K562 (cell line): ENCODE measurements at regions not wholly inside any gene's neighbourhood (a gene's known extent, or its start where the extent isn't known, plus 50 kb on each side); places are given as distances from the start of the nearest gene placed in this dataset.

Experiments
- ATAC-seq: fragments of 200-7000 bp; cut with Tn5 transposase; 3 replicates; pipeline ENCODE4 v1.9.1; 2020; ENCODE audit warnings: moderate library complexity
- BruUV-seq: library from RNA; stranded (reverse); fragments of 400-500 nt; replicated peaks from 2 replicates; lab custom pipeline; 2021; lab: Mats Ljungman, UMichigan
- CTCF ChIA-PET: fragments of 300-600 bp; formaldehyde crosslinking; extraction: SDS; loops from one replicate; lab custom pipeline; 2021; ENCODE audit warnings: low intra/inter-chr PET ratio; lab: Yijun Ruan, JAX
- POLR2A ChIA-PET: fragments of 300-600, 350-650 bp; sonication (Branson Sonifier 250); formaldehyde crosslinking; extraction: SDS; loops from one replicate; lab custom pipeline; 2021; ENCODE audit warnings: antibody characterized with exemption, inconsistent platforms; lab: Yijun Ruan, JAX
- DNase-seq, 4 experiments: peaks; one replicate each; pipeline versions ENCODE4 v3.0.0 to v3.0.0-alpha.2; 2011 to 2018; ENCODE audit warnings: low spot score in 3 of 4, mixed read lengths in 3 of 4; ENCODE audit errors: extremely low read depth in 1 of 4
- FAIRE-seq: peaks from 2 replicates; lab custom pipeline; 2011; peaks lifted over from hg19 to GRCh38; lab: Jason Lieb, UNC
- H2AFZ ChIP-seq: 2 replicates; pipeline ENCODE4 v1.6.0; 2011; ENCODE audit warnings: low read depth, low read length, control low read depth, inconsistent platforms
- H3K27ac ChIP-seq: fragments of 200-600 bp; 3 replicates; pipeline ENCODE4 v1.8.0; 2011; ENCODE audit warnings: low read depth, mild to moderate bottlenecking, control low read depth, inconsistent platforms, low read length, moderate library complexity, mixed read lengths; ENCODE audit errors: extremely low read depth
- H3K27me3 ChIP-seq, 2 experiments: fragments of 300-600 bp in 1 of 2; 2 replicates in 1 of 2; 3 replicates in 1 of 2; pipeline versions ENCODE4 v1.6.0 to v1.8.0; 2011; ENCODE audit warnings: inconsistent platforms in 2 of 2, low read length in 2 of 2, mild to moderate bottlenecking in 1 of 2, mixed read lengths in 1 of 2, moderate library complexity in 1 of 2; ENCODE audit not compliant: control insufficient read depth in 2 of 2, insufficient read depth in 2 of 2
- H3K36me3 ChIP-seq: fragments of 300-600 bp; 3 replicates; pipeline ENCODE4 v1.8.0; 2011; ENCODE audit warnings: mild to moderate bottlenecking, low read length, inconsistent platforms; ENCODE audit not compliant: control insufficient read depth, insufficient read depth
- H3K4me1 ChIP-seq, 2 experiments: fragments of 200-600 bp in 1 of 2; replicated peaks in 1 of 2; 2 replicates in 1 of 2; 3 replicates in 1 of 2; pipeline versions ENCODE4 v1.5.1 to v1.8.0; 2011; ENCODE audit warnings: inconsistent platforms in 2 of 2, low read length in 2 of 2, mild to moderate bottlenecking in 1 of 2, mixed read lengths in 1 of 2, moderate library complexity in 1 of 2; ENCODE audit not compliant: control insufficient read depth in 2 of 2, insufficient read depth in 2 of 2
- H3K4me2 ChIP-seq: 2 replicates; pipeline ENCODE4 v1.6.1; 2011; ENCODE audit warnings: low read length, control low read depth, inconsistent platforms, mixed read lengths; ENCODE audit not compliant: insufficient read depth
- H3K4me3 ChIP-seq: fragments of 200-600 bp; sonication (generic), shearing (Covaris generic); 2 replicates; pipeline ENCODE4 v1.5.1; 2016; ENCODE audit warnings: control low read depth, inconsistent platforms
- H3K79me2 ChIP-seq: fragments of 200-600 bp; 3 replicates; pipeline ENCODE4 v1.8.0; 2011; ENCODE audit warnings: low read length, inconsistent platforms; ENCODE audit not compliant: control insufficient read depth, insufficient read depth
- H3K9ac ChIP-seq, 2 experiments: 2 replicates each; pipeline versions ENCODE4 v1.6.0 to v1.6.1; 2011; ENCODE audit warnings: low read depth in 2 of 2, low read length in 2 of 2, control low read depth in 1 of 2, inconsistent platforms in 1 of 2, mild to moderate bottlenecking in 1 of 2, mixed read lengths in 1 of 2; ENCODE audit not compliant: insufficient read depth in 1 of 2
- H3K9me1 ChIP-seq: one replicate; pipeline ENCODE4 v1.6.0; 2011; ENCODE audit warnings: inconsistent platforms, mild to moderate bottlenecking, low read length, moderate library complexity; ENCODE audit not compliant: control insufficient read depth, insufficient read depth
- H3K9me3 ChIP-seq: replicated peaks from 2 replicates; pipeline ENCODE4 v1.5.1; 2011; ENCODE audit warnings: low read depth, low read length, inconsistent platforms; ENCODE audit not compliant: control insufficient read depth, insufficient read depth
- H4K20me1 ChIP-seq: replicated peaks from 2 replicates; pipeline ENCODE4 v1.6.1; 2011; ENCODE audit warnings: low read length, inconsistent platforms, mixed read lengths; ENCODE audit not compliant: control insufficient read depth, insufficient read depth
- NBN ChIP-seq: fragments of 450-650 bp; IDR thresholded peaks from 2 replicates; pipeline ENCODE4 v1.6.1; 2016; ENCODE audit warnings: low read depth, mild to moderate bottlenecking
- NR2C1 ChIP-seq, 2 experiments: fragments of 450-650 bp; IDR thresholded peaks; 2 replicates each; pipeline ENCODE4 v1.6.1; 2017; ENCODE audit warnings: mild to moderate bottlenecking in 2 of 2, antibody characterized with exemption in 1 of 2, inconsistent platforms in 1 of 2, missing compliant biosample characterization in 1 of 2, missing genetic modification characterization in 1 of 2
- WGBS: fragments of 100-300 bp; shearing (Covaris generic); methylation state at CpG from one replicate; pipeline ENCODE4 v1.1.6; 2016; ENCODE audit warnings: low coverage, mixed read lengths; ENCODE audit not compliant: insufficient coverage; ENCODE audit errors: missing lambda C conversion rate; 5-methylcytosine and 5-hydroxymethylcytosine counted together
- in situ Hi-C: fragments of 300-500 bp; cut with MboI; formaldehyde crosslinking; loops from 4 replicates; pipeline ENCODE4 v1.15.0; 2018; ENCODE audit warnings: inconsistent platforms, mixed read lengths
- intact Hi-C: fragments of 100-400 bp; cut with micrococcal nuclease; formaldehyde crosslinking; loops from 2 replicates; pipeline ENCODE4 v1.14.2; 2022
- TF ChIP-seq, protein P1 (sequence below), 2 experiments: fragments of 450-650 bp in 1 of 2; IDR thresholded peaks; 2 replicates each; pipeline ENCODE4 v1.6.1; 2011 to 2017; ENCODE audit warnings: low read depth in 2 of 2, antibody characterized with exemption in 1 of 2, borderline replicate concordance in 1 of 2, low read length in 1 of 2, mild to moderate bottlenecking in 1 of 2, mixed read lengths in 1 of 2; ENCODE audit not compliant: control insufficient read depth in 1 of 2
- TF ChIP-seq, protein P2 (sequence below): fragments of 450-650 bp; IDR thresholded peaks from 2 replicates; pipeline ENCODE4 v1.6.1; 2016; ENCODE audit warnings: low read depth
- TF ChIP-seq, protein P3 (sequence below): fragments of 250-450 bp; sonication (Bioruptor Pico); IDR thresholded peaks from 2 replicates; pipeline ENCODE4 v1.9.0; 2021; ENCODE audit warnings: mild to moderate bottlenecking

DNA sequence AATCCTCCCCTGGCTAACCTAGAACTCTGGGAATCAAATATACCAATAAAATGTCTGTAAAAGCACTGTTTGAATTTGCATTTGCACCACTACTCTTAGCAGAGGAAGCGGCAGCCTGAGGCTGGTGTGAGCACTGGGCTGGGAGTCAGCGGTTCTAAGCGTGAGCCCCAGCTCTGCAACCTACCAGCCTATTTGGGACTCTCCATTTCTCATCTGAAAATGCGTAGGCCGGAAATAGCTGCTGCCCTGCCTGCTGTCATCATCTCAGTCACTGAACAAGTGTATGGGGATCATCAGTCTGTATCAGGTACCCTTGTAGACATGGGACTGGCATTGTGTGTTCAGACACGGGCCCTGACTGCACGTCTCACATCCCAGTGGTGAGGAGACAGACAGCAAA lies 194.3 kb downstream of the ANKRD30B start:
- H3K4me3 ChIP-seq, result no peak overlapping the region
- H3K9me3 ChIP-seq, result no peaks in the 10 kb centered on the region
- BruUV-seq, result no TSS peak
- POLR2A ChIA-PET, result no interaction called here
- intact Hi-C loops, result no loop called here
- no peak overlapping the region for H3K9ac ChIP-seq
- 0% methylated on average over 7 of the region's 7 CpGs for WGBS
- no peak overlapping the region for H2AFZ ChIP-seq
- no peaks in the 10 kb centered on the region for H3K9me1 ChIP-seq
- H3K4me1 ChIP-seq, result no peaks in the 10 kb centered on the region
- H4K20me1 ChIP-seq, result no peaks in the 10 kb centered on the region
- no peak overlapping the region for H3K4me2 ChIP-seq
- no peaks in the 10 kb centered on the region for H3K79me2 ChIP-seq
- no peak for DNase-seq
- H3K27me3 ChIP-seq, result no peaks in the 10 kb centered on the region
- no peak overlapping the region for H3K27ac ChIP-seq
- TF ChIP-seq, protein P1, sequence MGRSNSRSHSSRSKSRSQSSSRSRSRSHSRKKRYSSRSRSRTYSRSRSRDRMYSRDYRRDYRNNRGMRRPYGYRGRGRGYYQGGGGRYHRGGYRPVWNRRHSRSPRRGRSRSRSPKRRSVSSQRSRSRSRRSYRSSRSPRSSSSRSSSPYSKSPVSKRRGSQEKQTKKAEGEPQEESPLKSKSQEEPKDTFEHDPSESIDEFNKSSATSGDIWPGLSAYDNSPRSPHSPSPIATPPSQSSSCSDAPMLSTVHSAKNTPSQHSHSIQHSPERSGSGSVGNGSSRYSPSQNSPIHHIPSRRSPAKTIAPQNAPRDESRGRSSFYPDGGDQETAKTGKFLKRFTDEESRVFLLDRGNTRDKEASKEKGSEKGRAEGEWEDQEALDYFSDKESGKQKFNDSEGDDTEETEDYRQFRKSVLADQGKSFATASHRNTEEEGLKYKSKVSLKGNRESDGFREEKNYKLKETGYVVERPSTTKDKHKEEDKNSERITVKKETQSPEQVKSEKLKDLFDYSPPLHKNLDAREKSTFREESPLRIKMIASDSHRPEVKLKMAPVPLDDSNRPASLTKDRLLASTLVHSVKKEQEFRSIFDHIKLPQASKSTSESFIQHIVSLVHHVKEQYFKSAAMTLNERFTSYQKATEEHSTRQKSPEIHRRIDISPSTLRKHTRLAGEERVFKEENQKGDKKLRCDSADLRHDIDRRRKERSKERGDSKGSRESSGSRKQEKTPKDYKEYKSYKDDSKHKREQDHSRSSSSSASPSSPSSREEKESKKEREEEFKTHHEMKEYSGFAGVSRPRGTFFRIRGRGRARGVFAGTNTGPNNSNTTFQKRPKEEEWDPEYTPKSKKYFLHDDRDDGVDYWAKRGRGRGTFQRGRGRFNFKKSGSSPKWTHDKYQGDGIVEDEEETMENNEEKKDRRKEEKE (IDR thresholded peaks at IDR 0.05; ENCODE audit: borderline replicate concordance in 1 of 2, control insufficient read depth in 1 of 2, low read depth in 2 of 2, low read length in 1 of 2), result no peak
- TF ChIP-seq, protein P2, sequence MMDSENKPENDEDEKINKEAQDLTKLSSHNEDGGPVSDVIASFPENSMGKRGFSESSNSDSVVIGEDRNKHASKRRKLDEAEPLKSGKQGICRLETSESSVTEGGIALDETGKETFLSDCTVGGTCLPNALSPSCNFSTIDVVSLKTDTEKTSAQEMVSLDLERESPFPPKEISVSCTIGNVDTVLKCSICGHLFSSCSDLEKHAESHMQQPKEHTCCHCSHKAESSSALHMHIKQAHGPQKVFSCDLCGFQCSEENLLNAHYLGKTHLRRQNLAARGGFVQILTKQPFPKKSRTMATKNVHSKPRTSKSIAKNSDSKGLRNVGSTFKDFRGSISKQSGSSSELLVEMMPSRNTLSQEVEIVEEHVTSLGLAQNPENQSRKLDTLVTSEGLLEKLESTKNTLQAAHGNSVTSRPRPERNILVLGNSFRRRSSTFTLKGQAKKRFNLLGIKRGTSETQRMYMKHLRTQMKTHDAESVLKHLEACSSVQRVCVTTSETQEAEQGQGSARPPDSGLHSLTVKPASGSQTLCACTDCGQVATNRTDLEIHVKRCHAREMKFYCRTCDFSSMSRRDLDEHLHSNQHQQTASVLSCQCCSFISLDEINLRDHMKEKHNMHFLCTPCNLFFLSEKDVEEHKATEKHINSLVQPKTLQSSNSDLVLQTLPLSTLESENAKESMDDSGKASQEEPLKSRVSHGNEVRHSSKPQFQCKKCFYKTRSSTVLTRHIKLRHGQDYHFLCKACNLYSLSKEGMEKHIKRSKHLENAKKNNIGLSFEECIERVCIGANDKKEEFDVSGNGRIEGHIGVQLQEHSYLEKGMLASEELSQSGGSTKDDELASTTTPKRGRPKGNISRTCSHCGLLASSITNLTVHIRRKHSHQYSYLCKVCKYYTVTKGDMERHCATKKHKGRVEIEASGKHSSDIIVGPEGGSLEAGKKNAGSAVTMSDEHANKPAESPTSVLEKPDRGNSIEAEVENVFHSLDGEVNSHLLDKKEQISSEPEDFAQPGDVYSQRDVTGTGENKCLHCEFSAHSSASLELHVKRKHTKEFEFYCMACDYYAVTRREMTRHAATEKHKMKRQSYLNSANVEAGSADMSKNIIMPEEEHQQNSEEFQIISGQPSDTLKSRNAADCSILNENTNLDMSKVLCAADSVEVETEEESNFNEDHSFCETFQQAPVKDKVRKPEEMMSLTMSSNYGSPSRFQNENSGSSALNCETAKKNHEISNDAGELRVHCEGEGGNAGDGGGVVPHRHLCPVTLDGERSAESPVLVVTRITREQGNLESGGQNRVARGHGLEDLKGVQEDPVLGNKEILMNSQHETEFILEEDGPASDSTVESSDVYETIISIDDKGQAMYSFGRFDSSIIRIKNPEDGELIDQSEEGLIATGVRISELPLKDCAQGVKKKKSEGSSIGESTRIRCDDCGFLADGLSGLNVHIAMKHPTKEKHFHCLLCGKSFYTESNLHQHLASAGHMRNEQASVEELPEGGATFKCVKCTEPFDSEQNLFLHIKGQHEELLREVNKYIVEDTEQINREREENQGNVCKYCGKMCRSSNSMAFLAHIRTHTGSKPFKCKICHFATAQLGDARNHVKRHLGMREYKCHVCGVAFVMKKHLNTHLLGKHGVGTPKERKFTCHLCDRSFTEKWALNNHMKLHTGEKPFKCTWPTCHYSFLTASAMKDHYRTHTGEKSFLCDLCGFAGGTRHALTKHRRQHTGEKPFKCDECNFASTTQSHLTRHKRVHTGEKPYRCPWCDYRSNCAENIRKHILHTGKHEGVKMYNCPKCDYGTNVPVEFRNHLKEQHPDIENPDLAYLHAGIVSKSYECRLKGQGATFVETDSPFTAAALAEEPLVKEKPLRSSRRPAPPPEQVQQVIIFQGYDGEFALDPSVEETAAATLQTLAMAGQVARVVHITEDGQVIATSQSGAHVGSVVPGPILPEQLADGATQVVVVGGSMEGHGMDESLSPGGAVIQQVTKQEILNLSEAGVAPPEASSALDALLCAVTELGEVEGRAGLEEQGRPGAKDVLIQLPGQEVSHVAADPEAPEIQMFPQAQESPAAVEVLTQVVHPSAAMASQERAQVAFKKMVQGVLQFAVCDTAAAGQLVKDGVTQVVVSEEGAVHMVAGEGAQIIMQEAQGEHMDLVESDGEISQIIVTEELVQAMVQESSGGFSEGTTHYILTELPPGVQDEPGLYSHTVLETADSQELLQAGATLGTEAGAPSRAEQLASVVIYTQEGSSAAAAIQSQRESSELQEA, result no peak
- TF ChIP-seq, protein P3, sequence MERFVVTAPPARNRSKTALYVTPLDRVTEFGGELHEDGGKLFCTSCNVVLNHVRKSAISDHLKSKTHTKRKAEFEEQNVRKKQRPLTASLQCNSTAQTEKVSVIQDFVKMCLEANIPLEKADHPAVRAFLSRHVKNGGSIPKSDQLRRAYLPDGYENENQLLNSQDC (CRISPR knock-in tag), result no peak
- TF ChIP-seq NBN, result no peak
- TF ChIP-seq NR2C1 (IDR thresholded peaks at IDR 0.05), result no peak
- TF ChIP-seq NR2C1 (tag; IDR thresholded peaks at IDR 0.05), result no peak
- CTCF ChIA-PET, result no interaction called here
- in situ Hi-C loops, result no loop called here
- ATAC-seq, result no peak
- no peaks in the 10 kb centered on the region for H3K36me3 ChIP-seq
- no peak for FAIRE-seq
